ENCODE measurements at regions not wholly inside any gene's neighbourhood (a gene's known extent, or its start where the extent isn't known, plus 50 kb on each side); places are given as distances from the start of the nearest gene placed in this dataset.

- no peak for DNase-seq (ENCODE audit: low spot score)
Observed at GRCh38 chr2:830419-831224, 120.0 kb upstream of the SNTG2 start.

GRCh38 chr2:829047-829446, 121.6 kb upstream of the SNTG2 start:
- no peak for DNase-seq (ENCODE audit: low spot score)

GRCh38 chr2:824954-825353, 125.7 kb upstream of the SNTG2 start:
- DNase-seq (ENCODE audit: low spot score) = no peak

- no peak for DNase-seq (ENCODE audit: low spot score)
Observed at GRCh38 chr2:824524-824923, 126.1 kb upstream of the SNTG2 start.

- DNase-seq (ENCODE audit: low spot score) = no peak
Observed at GRCh38 chr2:821546-821945, 129.1 kb upstream of the SNTG2 start.

- no peak for DNase-seq (ENCODE audit: low spot score)
Observed at GRCh38 chr2:819601-820000, 131.0 kb upstream of the SNTG2 start.

- no peak for DNase-seq (ENCODE audit: low spot score)
Observed at GRCh38 chr2:819121-819520, 131.5 kb upstream of the SNTG2 start.

GRCh38 chr2:817336-818015, 133.2 kb upstream of the SNTG2 start:
- no peak for DNase-seq (ENCODE audit: low spot score)

- no peak for DNase-seq (ENCODE audit: low spot score)
Observed at GRCh38 chr2:816278-816677, 134.4 kb upstream of the SNTG2 start.

- DNase-seq (ENCODE audit: low spot score) = no peak
Observed at GRCh38 chr2:810397-810796, 133.2 kb upstream of the TMEM18 start.

GRCh38 chr2:807300-807699, 130.1 kb upstream of the TMEM18 start:
- no peak for DNase-seq (ENCODE audit: low spot score)

- no peak for DNase-seq (ENCODE audit: low spot score)
Observed at GRCh38 chr2:805664-806063, 128.5 kb upstream of the TMEM18 start.

GRCh38 chr2:797993-798392, 120.8 kb upstream of the TMEM18 start:
- no peak for DNase-seq (ENCODE audit: low spot score)

- no peak for DNase-seq (ENCODE audit: low spot score)
Observed at GRCh38 chr2:797556-797955, 120.3 kb upstream of the TMEM18 start.

GRCh38 chr2:796141-796985, 119.2 kb upstream of the TMEM18 start:
- no peak for DNase-seq (ENCODE audit: low spot score)

- DNase-seq (ENCODE audit: low spot score) = no peak
Observed at GRCh38 chr2:795531-796041, 118.4 kb upstream of the TMEM18 start.

- no peak for DNase-seq (ENCODE audit: low spot score)
Observed at GRCh38 chr2:794554-795241, 117.5 kb upstream of the TMEM18 start.

GRCh38 chr2:793236-793635, 116.0 kb upstream of the TMEM18 start:
- DNase-seq (ENCODE audit: low spot score) = no peak

- no peak for DNase-seq (ENCODE audit: low spot score)
Observed at GRCh38 chr2:792687-793086, 115.5 kb upstream of the TMEM18 start.

- DNase-seq (ENCODE audit: low spot score) = no peak
Observed at GRCh38 chr2:790634-791245, 113.5 kb upstream of the TMEM18 start.

- no peak for DNase-seq (ENCODE audit: low spot score)
Observed at GRCh38 chr2:790081-790480, 112.9 kb upstream of the TMEM18 start.

- no peak for DNase-seq (ENCODE audit: low spot score)
Observed at GRCh38 chr2:789529-789928, 112.3 kb upstream of the TMEM18 start.

Data from kidney capillary endothelial cell (primary cell).